Heart right ventricle (tissue), 16 donors: ENCODE measurements at regions not wholly inside any gene's neighbourhood (a gene's known extent, or its start where the extent isn't known, plus 50 kb on each side); places are given as distances from the start of the nearest gene placed in this dataset.
A peak's percentile ranks its signal among the peaks of the same experiment; 100 is the strongest.
"Not testable (repeated sequence)": the region's sequence is repeated elsewhere in the genome, so short reads cannot be mapped to it uniquely, and the experiment has no call there.

Experiments
- ATAC-seq, 8 donors: fragments of 200-7000 bp; cut with Tn5 transposase; one replicate each; pipeline ENCODE4 v1.9.1; 2020; ENCODE audit warnings: mild to moderate bottlenecking in 8 of 8, moderate library complexity in 8 of 8, moderate number of reproducible peaks in 1 of 8
- DNase-seq, 2 donors: peaks; one replicate each; pipeline ENCODE4 v3.0.0-alpha.2; 2020
- H3K27ac ChIP-seq, 10 donors: fragments of 200-600 bp; sonication (generic) in 2 of 10; one replicate each; pipeline versions ENCODE4 v1.5.0 to v1.8.0; 2020 to 2022; ENCODE audit warnings: mild to moderate bottlenecking in 3 of 10
- H3K27me3 ChIP-seq, 7 donors: fragments of 200-600 bp; one replicate each; pipeline ENCODE4 v1.8.0; 2021 to 2022; ENCODE audit warnings: mild to moderate bottlenecking in 2 of 7
- H3K36me3 ChIP-seq, 9 donors: fragments of 200-600 bp; sonication (generic) in 1 of 9; one replicate each; pipeline versions ENCODE4 v1.5.0 to v1.8.0; 2020 to 2022; ENCODE audit warnings: mild to moderate bottlenecking in 2 of 9
- H3K4me1 ChIP-seq, 9 donors: fragments of 200-600 bp; sonication (generic) in 1 of 9; one replicate each; pipeline versions ENCODE4 v1.5.0 to v1.8.0; 2020 to 2022; ENCODE audit warnings: mild to moderate bottlenecking in 4 of 9
- H3K4me3 ChIP-seq, 10 donors: fragments of 200-600 bp; sonication (generic) in 2 of 10; one replicate each; pipeline versions ENCODE4 v1.5.0 to v1.8.0; 2020 to 2022; ENCODE audit warnings: mild to moderate bottlenecking in 7 of 10, moderate library complexity in 2 of 10
- H3K9me3 ChIP-seq, 11 donors: fragments of 200-600 bp in 10 of 11; sonication (generic) in 2 of 11; one replicate each; pipeline versions ENCODE4 v1.5.0 to v1.8.0; 2013 to 2022; ENCODE audit warnings: mild to moderate bottlenecking in 2 of 11, control low read depth in 1 of 11, moderate library complexity in 1 of 11
- WGBS, 2 donors: extraction: QIAGEN DNeasy Blood & Tissue Kit; methylation state at CpG; one replicate each; pipeline ENCODE4 v1.1.7; 2013; ENCODE audit warnings: inconsistent platforms in 1 of 2; 5-methylcytosine and 5-hydroxymethylcytosine counted together
- intact Hi-C, 10 donors: fragments of 100-400 bp; cut with DNase I; formaldehyde crosslinking; loops; one replicate each; pipeline versions ENCODE4 v1.11.1 to v1.14.2; 2022
- TF ChIP-seq, protein P1 (sequence below), 9 donors: fragments of 200-600 bp; sonication (generic) in 2 of 9; IDR thresholded peaks; one replicate each; pipeline versions ENCODE4 v1.5.0 to v1.8.0; 2021 to 2022; ENCODE audit warnings: antibody characterized with exemption in 9 of 9, mild to moderate bottlenecking in 5 of 9, moderate library complexity in 1 of 9
- donor health status: Arrhythmogenic right ventricular cardiomyopathy.
- donor health status: ischemic (EF 13 %, LVEDD 7.1; RV severe dilation, severe dysfunction).
- donor health status: healthy with polysubstance abuse.
- donor health status: DM: no; HTN: yes; CAD: no.
- donor health status: DM: no; HTN: no; CAD: no.
- donor health status: ischemic (EF 25% LVEDD 6.9; RV normal size, moderate dysfunction).
- donor health status: ischemic (EF 25% LVEDD 5.7; RV mildly dilated, moderate dysfunction).
- donor health status: healthy.
- donor health status: DM: yes; HTN: yes; CAD: no.
- donor health status: Ischemic cardiomyopathy.
- donor health status: ischemic (EF 35%, LVEDD 5.7; RV mildly dilated, moderate dysfunction).
- donor health status: nonischemic (EF 11% LVEDD 7.7; RV severe dilation, severe dysfunction).
- donor health status: DM: yes; HTN: yes; CAD: no.
- donor health status: PGD.
- donor health status: ischemic (EF 29% LVEDD 5.4; RV normal size, mild dysfunction).
- donor health status: nonischemic (EF 23%, LVEDD 6.1; RV moderate dilation, normal function).

DNA sequence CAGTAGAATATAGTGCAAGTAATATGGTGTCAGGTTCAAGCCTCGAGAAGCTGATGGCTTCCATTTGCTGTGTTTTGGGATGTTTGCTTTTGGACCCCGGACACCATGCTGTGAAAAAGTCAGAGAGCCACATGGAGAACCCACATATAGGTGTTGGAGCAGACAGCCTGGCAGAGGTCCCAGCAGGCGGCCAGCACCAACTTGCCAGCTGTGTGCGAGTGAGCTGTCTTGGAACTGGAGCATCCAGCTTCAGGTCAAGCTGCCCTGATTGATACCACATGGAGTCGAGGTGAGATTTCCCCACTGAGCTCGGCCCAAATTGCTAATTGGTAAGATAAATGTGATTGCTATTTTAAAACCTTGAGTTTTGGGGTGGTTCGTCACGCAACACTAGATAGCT, 185.7 kb upstream of the TBL1XR1 start:
- peak; percentile 14 to 50 for DNase-seq

GRCh38 chr3:177385186-177385585, 187.9 kb upstream of the TBL1XR1 start:
- intact Hi-C loops: no loop called here
- Histone ChIP-seq H3K36me3 (no peaks in the 10 kb centered on the region), H3K27me3 (no peaks in the 10 kb centered on the region), H3K4me3 (no peak overlapping the region), H3K4me1 (no peaks in the 10 kb centered on the region), H3K9me3 (peaks cover 0 to 11% (median 6%) of the 10 kb centered on the region in 11 donors), H3K27ac (no peak overlapping the region)
- TF ChIP-seq, protein P1, sequence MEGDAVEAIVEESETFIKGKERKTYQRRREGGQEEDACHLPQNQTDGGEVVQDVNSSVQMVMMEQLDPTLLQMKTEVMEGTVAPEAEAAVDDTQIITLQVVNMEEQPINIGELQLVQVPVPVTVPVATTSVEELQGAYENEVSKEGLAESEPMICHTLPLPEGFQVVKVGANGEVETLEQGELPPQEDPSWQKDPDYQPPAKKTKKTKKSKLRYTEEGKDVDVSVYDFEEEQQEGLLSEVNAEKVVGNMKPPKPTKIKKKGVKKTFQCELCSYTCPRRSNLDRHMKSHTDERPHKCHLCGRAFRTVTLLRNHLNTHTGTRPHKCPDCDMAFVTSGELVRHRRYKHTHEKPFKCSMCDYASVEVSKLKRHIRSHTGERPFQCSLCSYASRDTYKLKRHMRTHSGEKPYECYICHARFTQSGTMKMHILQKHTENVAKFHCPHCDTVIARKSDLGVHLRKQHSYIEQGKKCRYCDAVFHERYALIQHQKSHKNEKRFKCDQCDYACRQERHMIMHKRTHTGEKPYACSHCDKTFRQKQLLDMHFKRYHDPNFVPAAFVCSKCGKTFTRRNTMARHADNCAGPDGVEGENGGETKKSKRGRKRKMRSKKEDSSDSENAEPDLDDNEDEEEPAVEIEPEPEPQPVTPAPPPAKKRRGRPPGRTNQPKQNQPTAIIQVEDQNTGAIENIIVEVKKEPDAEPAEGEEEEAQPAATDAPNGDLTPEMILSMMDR (IDR thresholded peaks at IDR 0.05): no peak
- WGBS, 2 donors: 93 to 95% methylated on average over 2 of the region's 2 CpGs
- ATAC-seq (no peak), DNase-seq (no peak)

More for the DNA sequence above, 185.7 kb upstream of the TBL1XR1 start:
- Histone ChIP-seq H3K36me3 (no peaks in the 10 kb centered on the region), H3K27me3 (no peaks in the 10 kb centered on the region), H3K4me1 (no peaks in the 10 kb centered on the region), H3K27ac (no peak overlapping the region), H3K4me3 (no peak overlapping the region), H3K9me3 (peaks cover 0 to 12% (median 6%) of the 10 kb centered on the region in 11 donors)
- intact Hi-C loops: no loop called here
- WGBS, 2 donors: 61 to 69% methylated on average over 8 of the region's 8 CpGs
- TF ChIP-seq, protein P1 (IDR thresholded peaks at IDR 0.05): no peak
- ATAC-seq: peak in 2 of 8 donors; percentile 72 to 77

DNA sequence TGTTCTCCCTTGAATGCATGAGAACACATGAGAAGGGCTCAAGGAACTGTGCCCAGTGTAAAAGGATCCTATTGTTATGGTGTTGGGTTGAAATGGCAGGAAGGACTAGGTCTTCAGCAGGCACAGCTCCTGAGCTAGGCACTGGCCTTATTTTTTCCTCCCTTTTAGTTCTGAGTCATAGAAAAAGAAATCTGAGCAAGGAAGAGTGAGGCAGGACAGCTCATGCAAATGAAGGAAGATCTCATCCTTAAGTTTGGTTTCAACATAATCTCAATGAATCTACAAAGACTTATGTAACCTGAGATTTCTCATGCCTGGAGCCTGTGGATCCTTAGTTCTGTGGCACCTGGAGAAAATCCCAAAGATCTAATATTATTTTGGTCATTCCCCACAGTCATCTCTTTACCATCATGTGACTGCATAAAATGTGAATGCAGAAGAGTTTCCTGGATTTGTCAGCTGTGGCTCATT, 188.6 kb upstream of the TBL1XR1 start:
- no peaks in the 10 kb centered on the region for H3K4me1 ChIP-seq

DNA sequence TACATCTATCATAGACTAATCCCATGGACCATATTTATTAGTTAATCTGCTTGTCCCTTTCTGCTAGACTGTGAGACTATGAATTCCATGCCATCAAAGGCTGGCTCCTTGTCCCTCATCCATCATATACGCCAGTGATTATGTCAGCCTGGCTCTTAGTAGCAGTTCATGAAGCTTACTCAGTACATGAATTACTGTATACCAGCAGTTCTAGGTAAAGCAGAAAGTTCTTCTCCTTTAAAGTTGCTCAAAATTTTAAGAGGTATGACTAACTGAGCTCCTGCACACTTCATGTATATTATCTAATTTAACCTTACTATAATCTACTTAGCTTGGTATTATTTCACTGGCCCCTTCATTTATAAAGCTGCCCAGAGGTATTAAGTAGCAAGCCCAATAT, 190.9 kb upstream of the TBL1XR1 start:
- 94 to 96% methylated on average over 1 of the region's 1 CpG for WGBS, 2 donors
- DNase-seq (no peak), ATAC-seq (no peak)
- Histone ChIP-seq H3K27ac (no peak overlapping the region), H3K4me3 (no peak overlapping the region), H3K36me3 (no peaks in the 10 kb centered on the region), H3K27me3 (no peaks in the 10 kb centered on the region), H3K4me1 (no peaks in the 10 kb centered on the region), H3K9me3 (no peaks in the 10 kb centered on the region)
- intact Hi-C loops: no loop called here
- TF ChIP-seq, protein P1 (IDR thresholded peaks at IDR 0.05): no peak

More for the DNA sequence above, 188.6 kb upstream of the TBL1XR1 start:
- TF ChIP-seq, protein P1 (IDR thresholded peaks at IDR 0.05): no peak
- DNase-seq (no peak), ATAC-seq (no peak)
- Histone ChIP-seq H3K36me3 (no peaks in the 10 kb centered on the region), H3K27me3 (no peaks in the 10 kb centered on the region), H3K4me3 (no peak overlapping the region), H3K27ac (no peak overlapping the region), H3K9me3 (peaks cover 0 to 4% (median 3%) of the 10 kb centered on the region in 11 donors)
- intact Hi-C loops: no loop called here

DNA sequence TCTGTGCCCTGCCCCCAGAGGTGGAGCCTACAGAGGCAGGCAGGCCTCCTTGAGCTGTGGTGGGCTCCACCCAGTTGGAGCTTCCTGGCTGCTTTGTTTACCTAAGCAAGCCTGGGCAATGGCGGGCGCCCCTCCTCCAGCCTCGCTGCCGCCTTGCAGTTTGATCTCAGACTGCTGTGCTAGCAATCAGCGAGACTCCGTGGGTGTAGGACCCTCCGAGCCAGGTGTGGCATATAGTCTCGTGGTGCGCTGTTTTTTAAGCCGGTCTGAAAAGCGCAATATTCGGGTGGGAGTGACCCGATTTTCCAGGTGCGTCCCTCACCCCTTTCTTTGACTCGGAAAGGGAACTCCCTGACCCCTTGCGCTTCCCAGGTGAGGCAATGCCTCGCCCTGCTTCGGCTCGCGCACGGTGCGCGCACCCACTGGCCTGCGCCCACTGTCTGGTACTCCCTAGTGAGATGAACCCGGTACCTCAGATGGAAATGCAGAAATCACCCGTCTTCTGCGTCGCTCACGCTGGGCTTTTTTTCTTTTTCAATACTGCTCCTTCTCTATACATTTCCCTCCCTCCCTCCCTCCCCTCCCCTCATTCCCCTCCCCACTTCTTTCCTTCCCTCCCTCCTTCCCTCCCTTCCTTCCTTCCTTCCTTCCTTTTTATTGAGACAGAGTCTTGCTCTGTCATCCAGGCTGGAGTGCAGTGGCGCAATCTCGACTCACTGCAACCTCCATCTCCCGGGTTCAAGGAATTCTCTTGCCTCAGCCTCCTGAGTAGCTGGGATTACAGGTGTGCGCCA, 197.1 kb upstream of the TBL1XR1 start:
- ATAC-seq, DNase-seq, H3K36me3 ChIP-seq, H3K27me3 ChIP-seq, H3K27ac ChIP-seq, intact Hi-C loops, H3K9me3 ChIP-seq, H3K4me1 ChIP-seq: not testable (repeated sequence)
- WGBS, 2 donors: 68 to 70% methylated on average over 20 to 24 of the region's 33 CpGs
- H3K4me3 ChIP-seq: peak overlapping the region in 6 of 10 donors; percentile 8 to 33 (median 10)
